Left ventricle myocardium superior (tissue), 1 donor: ENCODE measurements at regions not wholly inside any gene's neighbourhood (a gene's known extent, or its start where the extent isn't known, plus 50 kb on each side); places are given as distances from the start of the nearest gene placed in this dataset.

Source experiments
- ATAC-seq: fragments of 200-7000 bp; cut with Tn5 transposase; one replicate; pipeline ENCODE4 v1.9.1; 2020; ENCODE audit warnings: mild to moderate bottlenecking, moderate library complexity
- DNase-seq: peaks from one replicate; pipeline ENCODE4 v3.0.0-alpha.2; 2020
- intact Hi-C: fragments of 100-400 bp; cut with micrococcal nuclease; formaldehyde crosslinking; loops from one replicate; pipeline ENCODE4 v1.11.0; 2022
- donor health status: DM: no; HTN: yes; CAD: no; lungs with severe emphysema.

DNA sequence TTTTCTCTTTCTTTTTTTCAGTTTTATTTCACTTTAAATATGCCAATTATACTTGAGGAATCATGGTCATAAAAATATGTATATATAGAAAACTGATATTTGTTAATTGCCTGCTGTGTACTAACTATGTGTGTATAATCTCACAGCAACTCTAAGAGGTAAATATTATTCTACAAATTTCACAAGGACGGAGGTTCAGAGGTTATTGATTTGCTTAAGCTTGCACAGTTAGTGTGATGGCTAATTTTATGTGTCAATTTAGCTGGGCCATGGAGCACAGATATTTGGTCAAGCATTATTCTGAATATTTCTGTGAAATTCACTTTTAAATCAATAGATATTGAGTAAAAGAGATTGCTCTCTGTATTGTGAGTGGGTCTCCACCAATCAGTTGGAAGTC, 75.7 kb upstream of the CENPW start:
- intact Hi-C loops: no loop called here
- ATAC-seq: no peak
- no peak for DNase-seq

- no peak for DNase-seq
- intact Hi-C loops: no loop called here
- no peak for ATAC-seq
These were observed 73.3 kb upstream of the CENPW start for GRCh38 chr6:126266664-126267063.

GRCh38 chr6:126267626-126268025, 72.3 kb upstream of the CENPW start:
- intact Hi-C loops: no loop called here
- DNase-seq: no peak

DNA sequence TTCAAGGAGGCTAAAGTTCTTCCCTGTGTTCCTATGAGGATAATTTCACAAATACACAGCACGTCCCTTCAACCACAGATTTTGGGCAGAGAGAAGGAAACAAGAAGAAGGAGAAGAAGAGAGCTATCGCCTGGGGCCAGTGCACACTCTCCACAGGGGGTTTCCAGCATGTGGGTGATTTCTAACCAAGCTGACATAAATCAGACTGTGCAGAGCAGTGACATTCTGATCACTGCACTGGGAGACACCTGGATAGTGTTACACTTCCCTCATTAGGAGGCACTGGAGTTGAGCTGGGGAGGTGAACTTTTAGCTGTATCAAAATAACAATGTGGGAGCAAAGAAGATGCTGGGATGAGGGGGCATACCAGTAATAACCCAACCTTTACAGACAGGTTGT, 71.8 kb upstream of the CENPW start:
- intact Hi-C loops: no loop called here
- ATAC-seq: no peak
- no peak for DNase-seq

More at GRCh38 chr6:126267626-126268025, 72.3 kb upstream of the CENPW start:
- no peak for ATAC-seq

DNA sequence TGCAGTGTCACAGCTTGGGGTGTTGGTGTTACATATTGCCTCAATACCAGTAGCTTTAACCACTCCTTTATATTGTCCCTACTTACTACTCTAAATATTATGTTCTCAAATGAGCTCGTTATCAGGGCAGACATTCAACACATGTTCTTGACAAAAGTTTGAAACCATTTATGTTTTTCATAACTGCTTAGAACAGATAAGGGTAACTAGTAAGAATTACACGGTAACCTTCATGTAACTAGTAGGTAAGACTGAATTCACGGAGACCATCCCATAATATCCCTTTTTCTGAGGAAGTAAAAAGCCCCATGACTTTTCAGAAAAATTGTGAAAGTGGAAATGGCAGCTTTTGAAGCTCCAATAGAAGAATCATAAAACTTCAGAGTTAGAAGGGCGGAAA, 59.6 kb upstream of the CENPW start:
- ATAC-seq (no peak), DNase-seq (no peak)
- intact Hi-C loops: no loop called here

DNA sequence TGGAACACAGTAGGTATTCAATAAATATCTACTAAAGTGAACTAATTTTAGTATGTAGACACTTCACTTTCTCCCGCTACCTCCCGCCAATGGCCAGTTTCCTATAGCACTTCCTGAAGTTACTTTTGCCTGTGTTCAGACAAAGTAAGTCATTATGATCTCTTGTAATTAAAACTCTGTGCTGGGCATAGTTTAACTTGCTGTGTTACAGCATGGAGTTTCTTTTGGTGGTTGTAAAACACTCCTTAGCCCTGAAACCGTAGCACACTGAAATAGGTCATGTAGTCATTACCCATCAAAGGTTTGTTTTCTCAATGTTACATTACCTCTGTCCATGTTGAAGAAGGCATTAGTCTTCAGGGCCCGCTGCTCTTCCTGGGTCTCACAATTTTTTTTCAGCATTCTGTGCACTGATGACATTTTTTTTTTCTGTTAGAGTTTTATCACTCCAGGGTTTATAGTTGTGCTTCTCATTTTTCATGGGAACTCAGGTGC, 54.0 kb upstream of the CENPW start:
- DNase-seq (no peak), ATAC-seq (no peak)
- intact Hi-C loops: no loop called here
